GM23338 (cell line): ENCODE measurements at regions not wholly inside any gene's neighbourhood (a gene's known extent, or its start where the extent isn't known, plus 50 kb on each side); places are given as distances from the start of the nearest gene placed in this dataset.

ENCODE experiments used
- CREB1 ChIP-seq: fragments of 250-450 bp; sonication (Bioruptor Pico); IDR thresholded peaks from 2 replicates; pipeline ENCODE4 v1.5.0; 2020; ENCODE audit warnings: low read depth, mild to moderate bottlenecking, moderate library complexity
- ETS1 ChIP-seq: IDR thresholded peaks from 2 replicates; pipeline ENCODE4 v1.6.1; 2016; ENCODE audit warnings: antibody characterized with exemption
- EZH2 ChIP-seq: fragments of 200-600 bp; sonication (generic); IDR thresholded peaks from one replicate; pipeline ENCODE4 v1.8.0; 2017; ENCODE audit warnings: antibody characterized with exemption, mild to moderate bottlenecking, low read depth; ENCODE audit not compliant: unreplicated experiment
- EZH2phosphoT487 ChIP-seq: fragments of 200-600 bp; sonication (generic); IDR thresholded peaks from one replicate; pipeline ENCODE4 v1.8.1; 2018; ENCODE audit warnings: antibody characterized with exemption; ENCODE audit not compliant: unreplicated experiment
- JUNB ChIP-seq: IDR thresholded peaks from one replicate; pipeline ENCODE4 v1.6.1; 2016; ENCODE audit warnings: antibody characterized with exemption; ENCODE audit not compliant: unreplicated experiment
- NANOG ChIP-seq: IDR thresholded peaks from 2 replicates; pipeline ENCODE4 v1.6.1; 2016; ENCODE audit warnings: antibody characterized with exemption, borderline replicate concordance
- STAT1 ChIP-seq: IDR thresholded peaks from one replicate; pipeline ENCODE4 v1.6.1; 2016; ENCODE audit warnings: antibody characterized with exemption; ENCODE audit not compliant: unreplicated experiment
- ZNF114 ChIP-seq: fragments of 250-450 bp; sonication (Bioruptor Pico); IDR thresholded peaks from 2 replicates; pipeline ENCODE4 v1.5.0; 2020; ENCODE audit warnings: mild to moderate bottlenecking, moderate library complexity
- ZNF462 ChIP-seq: fragments of 250-450 bp; sonication (Bioruptor Pico); IDR thresholded peaks from 2 replicates; pipeline ENCODE4 v1.5.0; 2020; ENCODE audit warnings: mild to moderate bottlenecking, moderate library complexity
- TF ChIP-seq, protein P1 (sequence below), 2 experiments: fragments of 200-600 bp in 1 of 2; sonication (generic) in 1 of 2; conservative IDR thresholded peaks; 2 replicates each; pipeline versions ENCODE4 v1.5.1 to v1.6.1; 2016 to 2017; ENCODE audit warnings: antibody characterized with exemption in 2 of 2, low read depth in 2 of 2, mild to moderate bottlenecking in 2 of 2, moderate library complexity in 1 of 2

DNA sequence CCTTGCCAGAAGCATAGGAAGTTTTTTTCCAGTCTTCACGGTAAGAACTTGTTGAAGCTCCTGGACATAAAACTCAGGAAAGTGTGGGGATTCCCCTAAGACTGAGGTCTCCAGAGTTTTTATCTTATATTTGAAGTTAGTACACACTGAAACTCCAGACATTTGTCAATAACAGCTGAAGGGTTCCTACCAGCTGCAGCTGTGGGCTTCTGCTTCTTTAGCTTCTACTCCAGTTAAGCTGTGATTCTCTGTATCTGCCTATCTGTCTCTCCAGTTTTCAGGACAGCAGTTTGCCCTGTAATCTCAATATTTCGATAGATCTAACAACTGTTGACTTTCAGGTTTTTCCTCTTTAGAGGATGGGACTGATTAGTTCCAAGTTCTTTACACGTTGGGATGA, 966.0 kb upstream of the SEMA6D start (continued):
- TF ChIP-seq ZNF462 (CRISPR knock-in tag) (no peak), NANOG (no peak), EZH2 (no peak), ZNF114 (CRISPR knock-in tag) (no peak), STAT1 (no peak), JUNB (no peak), ETS1 (no peak), CREB1 (CRISPR knock-in tag) (no peak), EZH2phosphoT487 (no peak)
- TF ChIP-seq, protein P1, sequence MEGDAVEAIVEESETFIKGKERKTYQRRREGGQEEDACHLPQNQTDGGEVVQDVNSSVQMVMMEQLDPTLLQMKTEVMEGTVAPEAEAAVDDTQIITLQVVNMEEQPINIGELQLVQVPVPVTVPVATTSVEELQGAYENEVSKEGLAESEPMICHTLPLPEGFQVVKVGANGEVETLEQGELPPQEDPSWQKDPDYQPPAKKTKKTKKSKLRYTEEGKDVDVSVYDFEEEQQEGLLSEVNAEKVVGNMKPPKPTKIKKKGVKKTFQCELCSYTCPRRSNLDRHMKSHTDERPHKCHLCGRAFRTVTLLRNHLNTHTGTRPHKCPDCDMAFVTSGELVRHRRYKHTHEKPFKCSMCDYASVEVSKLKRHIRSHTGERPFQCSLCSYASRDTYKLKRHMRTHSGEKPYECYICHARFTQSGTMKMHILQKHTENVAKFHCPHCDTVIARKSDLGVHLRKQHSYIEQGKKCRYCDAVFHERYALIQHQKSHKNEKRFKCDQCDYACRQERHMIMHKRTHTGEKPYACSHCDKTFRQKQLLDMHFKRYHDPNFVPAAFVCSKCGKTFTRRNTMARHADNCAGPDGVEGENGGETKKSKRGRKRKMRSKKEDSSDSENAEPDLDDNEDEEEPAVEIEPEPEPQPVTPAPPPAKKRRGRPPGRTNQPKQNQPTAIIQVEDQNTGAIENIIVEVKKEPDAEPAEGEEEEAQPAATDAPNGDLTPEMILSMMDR (conservative IDR thresholded peaks at IDR 0.05; ENCODE audit: low read depth in 2 of 2) = no peak
